ENCODE measurements at regions not wholly inside any gene's neighbourhood (a gene's known extent, or its start where the extent isn't known, plus 50 kb on each side); places are given as distances from the start of the nearest gene placed in this dataset.

DNA sequence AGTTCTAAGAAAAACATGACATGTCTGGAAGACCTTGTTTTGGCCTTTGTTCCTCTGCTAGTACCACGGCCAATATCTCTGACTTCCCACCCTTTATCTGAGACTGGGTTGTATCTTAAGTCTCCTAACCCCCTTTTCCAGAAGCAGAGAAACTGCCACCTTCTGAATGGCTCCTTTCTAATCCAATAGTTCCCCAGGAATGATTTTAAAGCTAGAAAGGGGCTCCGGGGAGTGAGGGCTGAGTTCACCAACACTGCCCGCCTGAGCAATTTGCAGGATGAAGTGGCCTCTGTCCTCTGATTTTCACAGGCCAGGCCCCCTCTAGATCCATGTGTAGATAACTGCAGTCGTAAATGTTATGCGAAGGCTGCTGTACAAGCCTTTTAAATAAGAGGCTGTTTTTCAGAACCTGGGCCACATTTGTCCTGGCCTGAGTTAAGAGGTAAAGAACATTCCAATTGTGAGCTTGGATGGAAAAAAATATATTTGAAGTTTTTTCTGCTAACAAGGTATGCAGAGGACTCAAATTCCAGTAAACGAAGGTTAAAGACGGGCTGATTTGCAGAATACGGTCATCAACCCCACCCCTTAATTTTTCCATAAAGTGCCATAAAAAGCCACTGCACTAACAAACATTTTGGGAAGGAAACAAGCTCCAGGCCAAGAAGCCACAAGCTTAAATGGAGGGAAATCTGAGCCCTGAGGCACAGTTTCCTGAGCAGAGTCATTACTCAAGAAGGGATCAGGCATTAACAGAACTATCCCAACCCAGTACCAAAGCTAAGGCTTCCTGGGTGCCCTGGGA lies 117.0 kb upstream of the MAF start:
- H3K27ac Mint-ChIP-seq: no peak overlapping the region
- no peaks in the 10 kb centered on the region for H3K9me3 Mint-ChIP-seq
- no peaks in the 10 kb centered on the region for H3K27me3 Mint-ChIP-seq
- H3K4me1 Mint-ChIP-seq (ENCODE audit: low read depth): no peaks in the 10 kb centered on the region
- intact Hi-C loops (cut with micrococcal nuclease): no loop called here
- no peaks in the 10 kb centered on the region for H3K36me3 Mint-ChIP-seq (ENCODE audit: low read depth)
- no peak overlapping the region for H3K4me3 Mint-ChIP-seq

DNA sequence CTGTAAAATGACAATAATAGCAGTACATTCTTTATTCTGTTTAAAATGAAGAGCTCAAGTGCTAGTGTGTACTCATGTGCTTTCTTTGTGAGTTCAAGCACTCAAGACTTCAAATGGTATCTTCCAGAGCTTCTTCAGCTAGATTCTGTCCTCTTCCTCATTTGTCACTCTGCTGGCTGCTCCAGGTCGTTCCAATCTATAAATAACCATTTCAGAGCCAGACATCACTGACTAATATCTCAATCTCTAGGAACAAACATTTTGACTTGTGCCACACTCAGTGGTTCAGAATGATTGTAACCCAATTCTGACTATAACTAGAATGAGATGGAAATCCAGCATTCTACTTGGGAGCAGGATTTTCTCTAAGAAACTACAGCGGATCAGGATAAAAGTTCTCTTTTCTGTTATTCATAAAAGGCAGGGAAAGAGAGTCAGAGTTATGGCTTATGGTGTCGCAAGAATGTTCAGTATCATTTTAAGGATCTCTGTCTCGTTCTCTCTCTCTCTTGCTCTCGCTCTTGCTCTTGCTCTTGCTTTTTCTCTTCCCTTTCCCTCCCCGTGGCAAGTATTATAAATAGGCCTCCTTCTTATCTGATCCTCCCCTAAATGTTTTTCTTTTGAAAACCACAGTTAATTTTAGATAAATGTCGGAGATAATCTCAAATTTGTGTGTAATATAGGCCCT lies 116.3 kb upstream of the MAF start:
- Mint-ChIP-seq H3K4me3 (no peak overlapping the region), H3K9me3 (no peaks in the 10 kb centered on the region), H3K36me3 (ENCODE audit: low read depth) (no peaks in the 10 kb centered on the region), H3K27me3 (no peaks in the 10 kb centered on the region), H3K4me1 (ENCODE audit: low read depth) (no peaks in the 10 kb centered on the region), H3K27ac (no peak overlapping the region)
- intact Hi-C loops (cut with micrococcal nuclease): no loop called here

DNA sequence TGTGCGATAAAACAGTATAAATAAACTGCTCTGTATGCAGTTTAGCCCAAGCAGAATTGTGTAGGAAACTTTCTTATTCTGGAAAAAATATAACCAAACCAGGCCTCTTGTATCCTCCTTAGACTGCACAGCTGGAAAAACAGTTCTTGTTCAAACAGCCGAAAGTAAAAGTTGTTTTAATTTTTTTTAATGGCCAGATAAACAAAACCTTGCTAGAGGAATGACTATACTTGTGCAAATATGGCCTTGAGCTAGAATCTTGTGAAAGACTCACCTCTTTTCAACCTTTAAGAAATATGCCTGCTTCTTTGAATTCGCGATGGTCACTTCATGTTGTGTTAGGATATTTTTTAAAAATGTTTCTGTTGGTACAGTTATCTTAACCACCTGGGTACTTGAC lies 114.5 kb upstream of the MAF start:
- H3K4me1 Mint-ChIP-seq (ENCODE audit: low read depth): no peaks in the 10 kb centered on the region
- no peaks in the 10 kb centered on the region for H3K9me3 Mint-ChIP-seq
- no peak overlapping the region for H3K27ac Mint-ChIP-seq
- intact Hi-C loops (cut with micrococcal nuclease): no loop called here
- H3K27me3 Mint-ChIP-seq: no peaks in the 10 kb centered on the region
- H3K4me3 Mint-ChIP-seq: no peak overlapping the region
- H3K36me3 Mint-ChIP-seq (ENCODE audit: low read depth): no peaks in the 10 kb centered on the region

DNA sequence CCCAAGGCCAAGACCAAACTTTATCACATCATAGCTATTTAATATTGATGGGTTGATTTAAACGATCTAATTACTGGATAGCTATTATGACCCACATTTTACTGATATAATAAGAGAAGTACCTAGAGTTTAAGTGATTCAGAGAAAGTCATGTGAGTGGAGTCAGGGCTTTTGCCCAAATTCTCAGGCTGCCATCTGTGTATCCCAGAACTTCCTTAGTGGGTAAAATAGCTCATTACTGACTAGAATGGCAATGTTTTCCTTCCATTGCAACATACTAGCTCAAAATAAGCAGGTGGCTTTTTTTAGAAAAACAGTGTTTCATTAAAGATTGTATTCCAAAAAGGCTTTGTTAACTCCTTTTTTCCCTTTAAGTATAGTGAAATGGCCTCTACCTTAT lies 113.9 kb upstream of the MAF start:
- Mint-ChIP-seq H3K4me1 (ENCODE audit: low read depth) (no peaks in the 10 kb centered on the region), H3K27me3 (no peaks in the 10 kb centered on the region), H3K36me3 (ENCODE audit: low read depth) (no peaks in the 10 kb centered on the region), H3K4me3 (no peak overlapping the region), H3K9me3 (no peaks in the 10 kb centered on the region), H3K27ac (no peak overlapping the region)
- intact Hi-C loops (cut with micrococcal nuclease): no loop called here

DNA sequence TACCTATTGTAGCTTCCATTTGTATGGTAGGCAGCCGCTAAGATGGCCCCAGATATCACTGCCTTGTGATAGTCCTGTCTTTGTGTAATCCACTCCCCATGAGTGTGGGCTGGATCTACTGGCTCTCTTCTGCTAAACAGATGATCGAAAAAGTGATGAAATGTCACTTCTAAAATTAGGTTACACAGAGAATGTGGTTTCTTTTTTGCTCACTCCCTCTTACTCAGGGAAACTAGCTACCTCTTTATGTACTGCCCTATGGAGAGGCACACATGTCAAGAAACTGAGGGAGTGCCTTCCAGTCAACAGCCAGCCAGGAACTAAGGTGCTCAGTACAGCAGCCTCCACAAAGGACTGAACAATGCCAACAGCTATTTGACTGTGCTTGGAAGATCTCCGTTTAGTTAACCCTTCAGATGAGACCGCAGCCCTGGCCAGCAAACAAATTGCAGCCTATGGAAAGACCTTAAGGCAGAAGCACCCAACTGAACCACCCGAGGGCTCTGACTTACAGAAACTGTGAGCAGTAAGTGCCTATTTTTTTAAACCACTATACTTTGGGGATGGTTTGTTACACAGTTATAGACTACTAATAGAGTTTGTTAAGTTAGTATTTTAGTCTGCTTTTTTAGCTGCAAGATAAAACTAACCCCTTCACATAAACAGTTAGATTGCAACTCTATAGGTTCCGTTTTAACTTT lies 113.2 kb upstream of the MAF start:
- Mint-ChIP-seq H3K36me3 (ENCODE audit: low read depth) (no peaks in the 10 kb centered on the region), H3K27me3 (no peaks in the 10 kb centered on the region), H3K27ac (no peak overlapping the region), H3K9me3 (no peaks in the 10 kb centered on the region), H3K4me1 (ENCODE audit: low read depth) (no peaks in the 10 kb centered on the region), H3K4me3 (no peak overlapping the region)
- intact Hi-C loops (cut with micrococcal nuclease): no loop called here

DNA sequence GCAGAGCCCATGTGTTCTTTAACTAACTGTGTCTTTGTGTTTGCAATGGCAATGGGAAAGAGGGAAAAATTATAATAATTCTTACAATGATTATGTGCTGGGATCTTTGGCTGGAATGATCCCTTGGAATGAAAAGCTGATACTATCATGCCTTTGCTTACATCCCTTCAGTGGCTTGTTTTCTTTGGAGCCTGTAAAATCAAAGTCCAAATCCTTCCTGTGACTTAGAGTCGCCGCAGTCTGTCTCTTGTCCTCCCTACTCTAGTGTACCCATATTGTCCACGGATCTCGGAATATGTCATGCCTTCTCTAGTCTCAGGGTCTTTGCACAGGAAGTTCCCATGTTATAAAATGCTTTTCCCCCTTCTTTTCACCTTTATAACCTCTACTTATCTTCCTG lies 111.7 kb upstream of the MAF start:
- Mint-ChIP-seq H3K27ac (no peak overlapping the region), H3K36me3 (ENCODE audit: low read depth) (no peaks in the 10 kb centered on the region), H3K27me3 (no peaks in the 10 kb centered on the region), H3K4me3 (no peak overlapping the region), H3K9me3 (no peaks in the 10 kb centered on the region), H3K4me1 (ENCODE audit: low read depth) (no peaks in the 10 kb centered on the region)
- intact Hi-C loops (cut with micrococcal nuclease): no loop called here

DNA sequence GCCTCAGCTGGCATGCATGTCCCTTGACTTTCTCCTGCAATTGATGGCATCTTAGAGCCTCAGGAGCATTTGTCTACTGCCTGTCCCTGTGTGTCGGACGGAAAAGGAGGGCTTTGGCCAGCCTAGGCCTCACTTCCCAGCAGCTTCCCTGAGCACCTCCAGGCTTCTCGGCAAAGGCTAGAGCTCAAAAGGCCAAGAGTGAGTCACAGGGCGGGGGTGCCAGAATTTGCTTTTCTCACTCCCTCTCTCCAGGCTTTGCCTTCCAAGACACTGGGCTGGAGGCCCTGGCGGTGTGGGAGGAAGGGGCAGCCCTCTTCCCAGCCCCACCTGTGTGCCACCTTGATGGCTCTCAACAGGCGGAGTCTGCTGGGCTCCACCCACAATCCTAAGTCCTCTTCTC lies 107.3 kb upstream of the MAF start:
- Mint-ChIP-seq H3K9me3 (no peaks in the 10 kb centered on the region), H3K4me1 (ENCODE audit: low read depth) (no peaks in the 10 kb centered on the region), H3K4me3 (no peak overlapping the region), H3K27ac (no peak overlapping the region), H3K36me3 (ENCODE audit: low read depth) (no peaks in the 10 kb centered on the region), H3K27me3 (no peaks in the 10 kb centered on the region)
- intact Hi-C loops (cut with micrococcal nuclease): no loop called here

DNA sequence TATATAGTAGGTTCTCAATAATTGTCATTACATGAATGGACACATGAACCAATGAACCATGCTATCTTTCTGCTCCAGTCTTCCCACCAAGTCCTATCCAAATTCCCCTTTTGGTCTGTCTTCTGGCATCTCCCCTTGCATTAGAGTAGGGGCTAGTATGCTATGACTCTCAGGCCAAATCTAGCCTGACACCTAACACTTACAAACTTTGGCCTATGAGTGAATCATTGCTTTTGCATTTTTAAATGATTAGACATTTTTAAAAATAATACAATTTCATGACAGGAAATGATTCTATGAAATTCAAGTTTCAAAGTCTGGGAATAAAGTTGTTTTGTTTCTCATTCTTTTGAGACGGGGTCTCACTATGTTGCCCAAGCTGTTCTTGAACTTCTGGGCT lies 102.5 kb upstream of the MAF start:
- H3K4me3 Mint-ChIP-seq: no peak overlapping the region
- H3K4me1 Mint-ChIP-seq (ENCODE audit: low read depth): no peaks in the 10 kb centered on the region
- no peaks in the 10 kb centered on the region for H3K36me3 Mint-ChIP-seq (ENCODE audit: low read depth)
- no peaks in the 10 kb centered on the region for H3K27me3 Mint-ChIP-seq
- H3K27ac Mint-ChIP-seq: no peak overlapping the region
- H3K9me3 Mint-ChIP-seq: peaks cover 1% of the 10 kb centered on the region
- intact Hi-C loops (cut with micrococcal nuclease): no loop called here

DNA sequence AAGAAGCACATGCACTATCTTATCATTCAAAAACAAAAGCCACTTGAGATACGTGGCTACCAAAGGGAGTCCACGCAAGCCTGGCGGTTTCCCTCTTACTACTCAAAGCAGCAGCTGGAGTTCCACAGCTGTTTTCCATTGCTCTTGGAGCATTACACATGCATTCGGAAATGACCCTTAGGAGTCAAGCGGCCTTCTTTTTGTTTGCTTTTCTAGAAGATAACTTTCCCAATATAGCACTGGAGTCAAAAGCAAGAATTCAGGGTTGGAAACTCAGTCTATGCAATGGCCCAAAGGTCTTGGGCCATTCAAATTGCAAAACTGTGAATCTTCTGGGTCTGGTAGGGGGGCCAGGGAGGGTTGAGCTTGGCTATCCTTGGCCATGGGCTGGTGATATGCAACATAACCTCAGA lies 97.8 kb upstream of the MAF start:
- no peaks in the 10 kb centered on the region for H3K36me3 Mint-ChIP-seq (ENCODE audit: low read depth)
- H3K4me3 Mint-ChIP-seq: no peak overlapping the region
- peaks cover 18% of the 10 kb centered on the region for H3K9me3 Mint-ChIP-seq
- H3K27me3 Mint-ChIP-seq: no peaks in the 10 kb centered on the region
- no peak overlapping the region for H3K27ac Mint-ChIP-seq
- no peaks in the 10 kb centered on the region for H3K4me1 Mint-ChIP-seq (ENCODE audit: low read depth)
- intact Hi-C loops (cut with micrococcal nuclease): no loop called here

DNA sequence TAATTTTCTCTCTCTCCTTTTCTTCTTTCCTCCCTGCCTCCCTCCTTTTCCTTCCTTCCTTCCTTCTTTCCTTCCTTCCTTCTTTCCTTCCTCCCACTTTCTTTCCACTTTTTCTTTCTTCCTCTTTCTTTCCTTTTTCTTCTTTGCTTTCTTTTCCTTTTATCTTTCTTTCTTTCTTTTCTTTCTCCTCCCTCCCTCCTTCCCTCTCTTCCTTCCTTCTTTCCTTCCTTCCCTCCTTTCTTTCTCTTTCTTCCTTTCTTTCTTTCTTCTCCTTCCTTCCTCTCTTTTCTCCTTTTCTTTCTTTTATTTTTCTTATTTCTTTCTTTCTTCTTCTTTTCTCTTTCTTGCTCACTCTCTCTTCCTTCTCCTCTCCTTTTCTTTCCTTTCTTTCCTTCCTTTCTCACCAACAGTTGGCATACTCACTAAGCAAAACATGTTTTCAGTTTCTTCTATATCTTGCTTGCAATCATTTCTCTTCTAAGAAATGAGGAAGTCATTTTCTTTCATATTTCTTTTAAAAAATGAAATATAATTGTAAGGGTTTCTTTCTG lies 97.1 kb upstream of the MAF start:
- Mint-ChIP-seq H3K36me3 (ENCODE audit: low read depth) (no peaks in the 10 kb centered on the region), H3K4me1 (ENCODE audit: low read depth) (no peaks in the 10 kb centered on the region), H3K4me3 (no peak overlapping the region), H3K27me3 (no peaks in the 10 kb centered on the region), H3K27ac (no peak overlapping the region), H3K9me3 (peaks cover 19% of the 10 kb centered on the region)
- intact Hi-C loops (cut with micrococcal nuclease): no loop called here

DNA sequence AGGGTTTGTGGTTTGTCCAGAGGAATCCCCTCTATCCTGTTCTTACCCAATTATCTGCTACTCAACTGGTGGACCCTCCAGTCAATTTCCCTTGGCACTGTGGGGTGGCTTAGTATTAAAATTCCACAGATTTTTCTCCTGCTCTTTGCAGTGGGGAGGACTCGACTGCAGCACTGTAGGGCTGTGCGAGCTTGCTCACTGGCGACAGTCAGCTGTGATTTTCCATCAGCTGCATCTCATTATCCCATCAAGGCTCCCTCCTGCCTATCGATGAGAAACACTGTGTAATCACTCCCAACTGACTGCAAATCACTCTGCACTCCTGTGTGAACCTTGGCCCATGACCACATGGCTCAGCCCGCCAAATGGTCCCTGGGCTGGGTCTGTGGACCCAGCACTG lies 90.5 kb upstream of the MAF start:
- Mint-ChIP-seq H3K4me1 (ENCODE audit: low read depth) (no peaks in the 10 kb centered on the region), H3K27ac (no peak overlapping the region), H3K36me3 (ENCODE audit: low read depth) (no peaks in the 10 kb centered on the region), H3K4me3 (no peak overlapping the region), H3K9me3 (peaks cover 11% of the 10 kb centered on the region), H3K27me3 (no peaks in the 10 kb centered on the region)
- intact Hi-C loops (cut with micrococcal nuclease): no loop called here

DNA sequence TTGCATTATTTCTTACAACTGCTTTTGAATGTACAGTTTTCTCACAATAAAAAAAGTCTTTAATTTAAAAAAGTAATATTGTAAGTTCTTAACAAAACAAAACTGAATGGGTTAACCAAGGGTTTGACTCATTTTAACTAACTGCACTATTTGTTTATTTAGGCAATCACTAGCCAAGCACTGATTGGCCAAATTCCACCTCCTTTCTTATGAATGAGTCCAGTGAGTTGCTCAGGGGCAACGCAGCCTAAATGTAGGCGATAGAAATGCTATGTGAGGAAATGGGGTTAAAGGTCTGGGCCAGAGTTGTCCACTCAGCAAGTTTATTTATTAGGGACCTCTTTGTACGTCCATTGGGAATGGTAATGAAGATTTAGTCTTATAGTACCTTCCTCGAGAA lies 89.6 kb upstream of the MAF start:
- Mint-ChIP-seq H3K27me3 (no peaks in the 10 kb centered on the region), H3K4me1 (ENCODE audit: low read depth) (no peaks in the 10 kb centered on the region), H3K36me3 (ENCODE audit: low read depth) (no peaks in the 10 kb centered on the region), H3K4me3 (no peak overlapping the region), H3K27ac (no peak overlapping the region), H3K9me3 (peaks cover 11% of the 10 kb centered on the region)
- intact Hi-C loops (cut with micrococcal nuclease): no loop called here

DNA sequence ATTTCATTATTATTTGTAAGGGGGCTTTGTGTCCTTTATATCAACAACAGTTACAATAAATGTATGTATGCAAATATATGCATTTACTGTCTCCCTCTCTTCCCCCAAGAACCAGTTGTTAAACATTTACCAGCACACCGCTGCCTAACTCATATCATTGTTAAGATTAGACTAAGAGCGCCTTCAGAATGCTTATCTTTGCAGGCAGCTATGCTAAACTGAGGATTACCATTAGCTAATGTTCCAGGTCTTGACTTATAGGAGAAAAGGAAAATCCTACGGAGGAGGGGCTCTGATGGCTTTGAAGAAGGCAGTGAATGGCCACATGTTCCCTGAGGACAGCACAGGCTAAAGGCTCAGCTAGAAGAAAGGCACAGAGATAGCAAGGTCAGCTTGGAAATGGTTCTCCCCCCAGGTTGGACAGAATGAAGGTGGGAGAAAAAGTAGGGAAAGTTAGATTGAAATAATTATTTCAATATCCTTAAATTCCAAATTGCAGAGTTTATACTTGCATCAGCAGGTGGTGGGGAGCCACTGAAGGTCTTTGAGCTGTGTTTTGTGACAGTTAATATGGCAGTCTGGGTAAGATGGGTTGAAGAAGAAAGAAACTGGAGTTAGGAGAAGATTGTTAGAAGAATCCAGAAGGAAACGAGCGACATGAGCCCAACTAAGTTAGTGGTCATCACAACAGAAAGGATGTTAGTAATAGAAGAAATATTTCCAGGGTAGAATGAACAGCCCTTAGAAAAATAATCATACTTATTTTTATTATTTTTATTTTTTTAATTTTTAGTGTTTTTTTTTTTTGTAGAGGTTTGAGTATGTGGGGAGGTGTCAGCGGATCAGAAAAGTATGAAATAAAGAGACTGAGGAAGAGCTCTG lies 87.0 kb upstream of the MAF start:
- Mint-ChIP-seq H3K27ac (no peak overlapping the region), H3K4me3 (no peak overlapping the region), H3K36me3 (ENCODE audit: low read depth) (no peaks in the 10 kb centered on the region), H3K9me3 (peaks cover 9% of the 10 kb centered on the region), H3K4me1 (ENCODE audit: low read depth) (no peaks in the 10 kb centered on the region), H3K27me3 (no peaks in the 10 kb centered on the region)
- intact Hi-C loops (cut with micrococcal nuclease): no loop called here

Measured in dendritic cell treated with granulocyte-macrophage colony-stimulating factor and Interleukin-4, amounts not matched to agents 40 ng/mL and 50 ng/mL, for 4 days (primary cell).